ENCODE measurements at regions not wholly inside any gene's neighbourhood (a gene's known extent, or its start where the extent isn't known, plus 50 kb on each side); places are given as distances from the start of the nearest gene placed in this dataset.
"Not testable (repeated sequence)": the region's sequence is repeated elsewhere in the genome, so short reads cannot be mapped to it uniquely, and the experiment has no call there.

DNA sequence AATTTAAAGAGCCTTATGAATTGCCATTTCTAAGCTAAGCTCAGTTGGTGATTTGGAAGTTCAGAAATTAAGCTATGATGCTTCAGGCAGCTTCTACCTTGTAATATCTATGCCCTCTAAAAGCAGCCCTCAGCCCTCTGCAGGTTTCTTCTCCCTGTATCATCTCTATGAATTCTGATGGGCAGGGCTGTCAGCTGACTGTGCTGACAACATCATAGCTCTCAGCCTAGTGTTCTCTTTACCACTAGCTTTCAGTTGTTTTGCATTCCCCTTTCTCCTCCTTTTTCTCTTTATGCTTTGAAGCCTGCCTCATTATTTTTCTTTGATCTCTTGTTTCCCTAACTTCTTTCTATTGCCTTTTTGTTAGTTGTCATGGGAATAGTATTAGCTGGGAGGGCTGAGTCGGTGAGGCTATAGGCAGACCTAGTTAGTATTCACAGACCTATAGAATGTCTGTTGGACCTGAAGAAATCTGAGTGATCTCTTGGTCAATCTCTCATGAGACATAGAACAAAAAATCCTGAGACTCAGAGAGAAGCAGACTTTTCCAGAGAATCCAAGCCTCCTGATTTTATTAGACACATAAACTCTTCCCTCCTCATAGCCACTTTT is 535.4 kb downstream of the RAB38 start:
- DNase-seq (ENCODE audit: low read depth), result no peak

DNA sequence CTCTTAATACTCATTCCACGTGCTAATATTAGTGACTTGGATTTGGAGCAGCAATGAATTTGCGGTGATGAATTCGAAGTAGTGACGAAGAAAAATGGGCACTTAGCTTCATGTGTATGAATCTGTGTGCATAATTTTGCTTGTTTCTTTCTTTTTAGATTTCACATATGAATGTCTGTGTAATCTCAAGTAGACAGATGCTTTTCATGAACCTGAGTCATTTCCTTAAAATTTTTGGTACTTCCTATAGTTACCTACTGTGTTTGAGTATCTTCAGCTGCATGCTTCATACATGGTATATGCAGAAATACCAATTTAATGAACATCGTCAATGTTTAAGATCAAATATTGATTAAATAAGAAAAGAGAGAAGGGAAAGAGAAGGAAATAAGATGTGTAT is 540.2 kb downstream of the RAB38 start:
- no peak for DNase-seq (ENCODE audit: low read depth)

- DNase-seq (ENCODE audit: low read depth), result no peak
These were observed 540.9 kb downstream of the RAB38 start for GRCh38 chr11:87634331-87634730.

DNA sequence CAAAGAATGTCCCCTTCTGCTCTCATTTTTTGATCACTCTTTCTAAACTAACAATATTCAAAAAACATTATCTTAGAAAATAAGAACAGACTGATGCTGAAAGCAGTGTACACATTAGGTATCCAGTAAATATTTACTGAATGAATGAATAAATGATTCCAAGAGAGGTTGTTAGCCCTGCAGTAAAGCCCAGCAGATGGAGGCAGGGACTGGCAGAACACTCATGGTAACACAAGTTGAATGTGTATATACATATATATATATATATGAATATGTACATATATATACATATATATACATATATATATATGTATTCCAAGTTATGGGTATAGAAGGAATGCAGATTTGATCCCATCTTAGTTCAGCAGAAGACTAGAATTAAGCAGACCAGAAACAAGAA is 546.3 kb downstream of the RAB38 start:
- DNase-seq (ENCODE audit: low read depth), result no peak

- no peak for DNase-seq (ENCODE audit: low read depth)
These were observed 547.1 kb downstream of the RAB38 start for GRCh38 chr11:87628026-87628580.

- DNase-seq (ENCODE audit: low read depth), result not testable (repeated sequence)
These were observed 551.5 kb downstream of the RAB38 start for GRCh38 chr11:87623531-87624365.

GRCh38 chr11:87616511-87616910 is 558.7 kb downstream of the RAB38 start:
- DNase-seq (ENCODE audit: low read depth), result no peak

GRCh38 chr11:87604350-87604749 is 566.6 kb downstream of the TMEM135 start:
- no peak for DNase-seq (ENCODE audit: low read depth)

DNA sequence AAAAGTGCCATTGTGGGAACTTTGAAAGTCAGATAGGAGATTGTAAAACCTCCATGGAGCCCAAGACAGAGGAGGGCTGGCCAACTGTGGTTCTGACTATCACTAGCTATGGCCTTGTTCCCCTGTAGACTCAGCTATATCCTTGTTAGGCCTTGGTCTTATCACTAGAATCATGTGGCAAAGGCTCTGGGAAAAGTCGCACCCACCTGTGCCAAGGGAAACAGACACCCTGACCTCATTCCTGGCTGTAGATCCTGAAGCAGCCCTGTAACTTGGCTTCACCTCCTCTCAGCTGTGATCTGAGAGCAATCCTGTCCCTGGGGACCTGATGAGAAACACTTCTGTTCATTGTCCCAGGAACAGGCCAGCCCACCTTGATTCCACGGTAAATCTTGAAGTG is 566.2 kb downstream of the TMEM135 start:
- no peak for DNase-seq (ENCODE audit: low read depth)

- no peak for DNase-seq (ENCODE audit: low read depth)
These were observed 565.0 kb downstream of the TMEM135 start for GRCh38 chr11:87602776-87603175.

DNA sequence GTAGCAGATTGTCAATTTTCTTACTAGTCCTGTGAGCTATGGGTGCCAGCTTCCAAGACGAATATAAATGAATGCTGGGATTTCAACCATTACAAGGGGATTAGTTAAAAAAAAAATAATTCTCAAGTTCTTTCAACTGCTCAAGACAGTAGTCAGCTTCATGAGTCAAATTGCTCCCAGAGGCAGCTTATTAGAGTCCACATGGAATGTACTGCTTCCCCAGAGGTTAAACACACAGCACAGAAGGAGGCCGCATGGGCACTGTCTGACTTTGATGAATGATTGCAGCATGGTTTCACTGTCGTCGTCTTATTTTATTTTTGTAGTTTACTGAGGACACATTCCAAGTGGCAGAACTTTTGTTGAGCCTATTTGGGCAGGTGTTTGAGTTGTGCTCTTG is 563.2 kb downstream of the TMEM135 start:
- DNase-seq (ENCODE audit: low read depth), result no peak

DNA sequence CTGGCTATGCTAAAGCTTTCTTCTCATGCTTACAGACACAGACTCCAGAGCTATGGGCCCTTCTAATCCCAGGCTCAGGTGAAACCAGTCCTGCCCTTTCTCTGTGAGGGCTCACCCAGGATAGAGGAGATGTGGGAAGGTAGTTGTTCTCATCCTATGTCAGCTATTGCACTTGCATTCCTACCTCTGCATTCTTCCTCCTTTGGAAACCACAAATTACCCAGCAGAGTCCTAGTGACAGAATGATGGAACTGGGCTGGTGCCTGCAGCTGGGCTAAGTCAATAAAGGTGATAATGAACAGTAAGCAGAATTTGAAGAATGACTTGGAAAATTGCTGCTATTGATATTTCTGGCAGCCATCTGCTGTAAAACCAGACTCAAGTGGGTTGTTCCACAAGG is 560.0 kb downstream of the TMEM135 start:
- no peak for DNase-seq (ENCODE audit: low read depth)

GRCh38 chr11:87596176-87596575 is 558.4 kb downstream of the TMEM135 start:
- DNase-seq (ENCODE audit: low read depth), result no peak

DNA sequence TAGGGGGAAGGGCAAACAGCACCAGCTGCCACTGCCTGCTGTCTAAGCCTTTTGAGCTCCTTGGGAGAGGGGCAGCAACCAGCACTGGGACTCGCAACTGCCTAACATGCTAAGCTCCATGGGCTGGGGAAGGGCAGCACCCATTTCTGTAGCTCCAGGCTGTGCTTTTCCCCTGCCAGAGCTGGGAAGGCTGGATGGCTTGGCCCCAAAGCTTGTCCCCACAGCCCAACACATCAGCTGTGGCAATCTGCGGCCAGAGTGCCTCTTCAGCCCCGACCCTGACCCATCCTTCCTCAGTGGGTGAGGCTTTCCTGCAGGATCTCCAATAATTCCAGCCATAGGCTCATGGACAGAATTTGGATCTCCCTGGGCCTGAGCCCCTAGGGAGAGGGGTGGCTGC is 551.3 kb downstream of the TMEM135 start:
- DNase-seq (ENCODE audit: low read depth), result no peak

- not testable (repeated sequence) for DNase-seq (ENCODE audit: low read depth)
These were observed 547.9 kb downstream of the TMEM135 start for GRCh38 chr11:87585613-87586012.

GRCh38 chr11:87583931-87584330 is 546.2 kb downstream of the TMEM135 start:
- no peak for DNase-seq (ENCODE audit: low read depth)

DNA sequence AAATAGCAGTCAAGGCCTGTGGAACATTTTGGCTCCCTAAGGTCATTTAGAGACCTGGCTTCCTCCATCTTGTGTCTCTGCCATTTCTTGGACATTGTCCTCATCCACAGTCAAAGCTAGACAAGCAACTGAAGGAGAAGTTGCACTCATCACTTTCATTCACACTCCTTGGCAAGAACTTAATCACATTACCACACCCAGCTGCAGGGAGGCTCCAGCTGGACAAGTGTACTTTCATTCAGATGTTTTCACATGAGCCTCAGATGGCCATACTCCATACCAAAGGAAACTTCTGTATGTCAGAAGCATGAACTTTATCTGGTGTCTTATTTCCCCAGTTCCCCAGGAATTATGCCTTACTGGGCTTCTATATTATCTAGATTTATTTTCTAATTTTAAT is 537.4 kb downstream of the TMEM135 start:
- DNase-seq (ENCODE audit: low read depth), result no peak

DNA sequence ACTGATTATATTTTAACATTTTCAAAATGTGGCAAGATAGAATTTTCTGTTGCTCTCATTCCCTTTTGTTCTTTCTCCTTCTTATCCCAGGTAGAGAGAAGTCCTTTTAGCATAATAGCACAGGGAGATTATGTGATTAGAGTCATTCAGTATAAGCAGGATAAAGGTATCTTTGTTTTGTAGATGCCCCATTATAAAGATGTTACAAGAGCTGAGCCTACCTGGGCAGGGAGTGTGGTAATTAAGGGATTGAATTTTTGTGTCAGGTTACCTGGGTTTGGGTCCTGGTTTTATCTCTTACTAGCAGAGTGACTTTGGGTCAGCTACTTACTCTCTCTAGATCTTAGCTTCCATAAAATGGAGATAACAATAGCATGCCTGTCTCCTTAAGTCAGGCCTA is 536.5 kb downstream of the TMEM135 start:
- no peak for DNase-seq (ENCODE audit: low read depth)

DNA sequence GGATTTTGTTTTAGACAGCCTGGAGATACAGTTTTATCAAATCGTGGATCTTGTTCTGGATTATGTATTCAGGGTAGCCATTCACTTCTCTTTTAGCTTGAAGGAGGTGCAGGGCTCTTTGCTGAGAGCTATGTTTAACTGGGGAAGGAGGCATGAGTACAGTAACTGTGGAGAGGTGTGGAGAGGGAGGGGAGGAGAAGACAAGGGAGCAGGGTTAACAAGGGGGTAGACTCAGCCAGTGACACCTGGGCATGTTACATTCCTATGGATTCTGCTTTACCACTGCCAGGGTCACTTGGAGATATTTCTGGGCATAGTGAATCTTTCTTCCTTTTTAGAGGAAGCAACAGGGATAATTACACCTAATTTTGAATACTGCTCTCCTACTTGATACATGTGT is 536.0 kb downstream of the TMEM135 start:
- no peak for DNase-seq (ENCODE audit: low read depth)

GRCh38 chr11:87572881-87573280 is 535.1 kb downstream of the TMEM135 start:
- DNase-seq (ENCODE audit: low read depth), result no peak

- DNase-seq (ENCODE audit: low read depth), result no peak
These were observed 522.6 kb downstream of the TMEM135 start for GRCh38 chr11:87560352-87560751.

GRCh38 chr11:87559852-87560251 is 522.1 kb downstream of the TMEM135 start:
- DNase-seq (ENCODE audit: low read depth), result not testable (repeated sequence)

DNA sequence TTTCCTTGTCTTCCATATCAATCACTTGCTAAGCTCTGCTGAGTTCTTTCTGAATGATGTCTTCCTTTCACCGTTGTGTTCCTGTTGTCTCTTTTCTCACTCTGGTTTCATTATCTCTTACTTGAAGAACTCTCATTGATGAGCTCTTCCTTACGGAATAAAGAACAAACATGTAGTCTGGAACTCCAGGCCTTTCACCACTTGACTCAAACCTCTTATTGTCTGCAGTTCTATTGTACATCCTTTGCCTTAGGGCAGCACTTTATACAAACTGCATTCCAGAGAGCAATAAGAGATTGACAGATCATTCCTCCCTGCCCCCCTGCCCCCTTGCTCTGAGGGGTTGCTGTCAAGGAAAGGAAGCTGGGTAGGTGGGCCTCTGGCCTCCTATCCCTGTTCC is 517.4 kb downstream of the TMEM135 start:
- no peak for DNase-seq (ENCODE audit: low read depth)

All from amniotic epithelial cell (primary cell).